ENCODE measurements at regions not wholly inside any gene's neighbourhood (a gene's known extent, or its start where the extent isn't known, plus 50 kb on each side); places are given as distances from the start of the nearest gene placed in this dataset.

- TF ChIP-seq EZH2 (IDR thresholded peaks at IDR 0.05; ENCODE audit: borderline replicate concordance, low read length) (no peak), CTCF (conservative IDR thresholded peaks at IDR 0.05 in 1 of 2, IDR thresholded peaks at IDR 0.05 in 1 of 2; ENCODE audit: extremely low read depth in 1 of 2, insufficient read depth in 1 of 2, low read depth in 1 of 2, low read length in 2 of 2) (no peak)
These were observed 137.3 kb upstream of the ACO1 start for GRCh38 chr9:32247168-32247567.

Data from mammary epithelial cell (primary cell).